M059J (cell line): ENCODE measurements at regions not wholly inside any gene's neighbourhood (a gene's known extent, or its start where the extent isn't known, plus 50 kb on each side); places are given as distances from the start of the nearest gene placed in this dataset.
A peak's percentile ranks its signal among the peaks of the same experiment; 100 is the strongest.
"Not testable (repeated sequence)": the region's sequence is repeated elsewhere in the genome, so short reads cannot be mapped to it uniquely, and the experiment has no call there.

Source experiments
- DNase-seq: peaks from one replicate; pipeline ENCODE4 v3.0.0-alpha.2; 2012; ENCODE audit warnings: low read depth

DNA sequence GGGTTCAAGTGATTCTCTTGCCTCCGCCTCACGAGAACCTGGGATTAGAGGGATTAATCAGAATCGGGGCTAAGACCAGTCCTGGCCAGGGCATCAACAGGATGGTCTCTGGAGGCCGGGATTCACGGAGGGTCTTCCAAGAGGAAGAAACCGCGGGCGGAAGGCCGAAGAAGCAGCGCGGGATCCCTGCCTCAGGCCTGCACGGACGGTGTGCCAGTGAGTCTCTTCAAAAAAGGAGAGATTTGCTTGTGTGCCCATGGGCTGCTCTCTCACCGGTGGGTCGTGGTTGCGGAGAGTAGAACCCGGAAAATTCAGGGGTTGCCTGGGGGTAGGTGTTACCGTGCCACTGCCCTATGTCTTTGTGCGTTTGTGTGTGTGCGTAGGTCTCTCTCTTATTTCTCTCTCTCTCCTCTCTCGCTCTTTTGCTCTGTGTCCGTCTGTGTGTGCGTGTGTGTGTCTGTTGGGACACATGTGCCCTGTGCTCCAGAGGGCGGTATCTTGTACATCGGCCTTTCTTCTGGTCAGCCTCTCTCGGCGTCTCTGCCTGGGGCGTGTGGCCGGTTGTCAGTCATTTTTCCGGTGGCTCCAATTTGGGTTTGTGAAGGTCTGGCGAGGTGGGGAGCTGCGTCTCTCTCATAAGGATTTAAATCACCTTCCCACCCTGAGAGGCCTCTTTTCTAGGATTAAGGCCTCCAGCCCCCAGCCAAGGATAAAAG is 613.2 kb downstream of the KCNJ18 start:
- DNase-seq, result no peak

DNA sequence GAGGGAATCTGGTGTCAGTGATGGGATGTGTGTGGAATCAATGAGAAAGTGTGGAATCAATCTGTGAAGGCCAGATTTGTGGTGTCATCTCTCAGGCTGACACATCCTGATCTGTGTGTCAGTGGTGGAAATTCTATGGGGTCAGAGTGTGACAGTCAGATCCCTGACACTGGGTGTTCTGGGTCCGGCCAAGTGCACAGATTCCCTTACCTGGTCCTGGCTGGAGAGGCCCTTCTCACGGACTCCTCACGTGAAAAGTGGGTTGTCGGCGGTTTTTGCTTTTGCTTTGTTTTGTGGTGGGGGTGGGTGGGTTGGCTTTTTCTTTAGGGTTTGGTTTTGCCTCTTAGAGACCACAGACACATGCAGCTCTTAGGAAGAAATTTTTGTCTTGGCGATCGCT is 618.0 kb downstream of the KCNJ18 start:
- not testable (repeated sequence) for DNase-seq

- peak; percentile 15 for DNase-seq
Measured at GRCh38 chr17:22310717-22311686, 618.7 kb downstream of the KCNJ18 start.

- not testable (repeated sequence) for DNase-seq
Measured at GRCh38 chr17:22321001-22321400, 628.7 kb downstream of the KCNJ18 start.

- DNase-seq, result peak; percentile 2
Measured at GRCh38 chr17:22322893-22323550, 630.7 kb downstream of the KCNJ18 start.

DNA sequence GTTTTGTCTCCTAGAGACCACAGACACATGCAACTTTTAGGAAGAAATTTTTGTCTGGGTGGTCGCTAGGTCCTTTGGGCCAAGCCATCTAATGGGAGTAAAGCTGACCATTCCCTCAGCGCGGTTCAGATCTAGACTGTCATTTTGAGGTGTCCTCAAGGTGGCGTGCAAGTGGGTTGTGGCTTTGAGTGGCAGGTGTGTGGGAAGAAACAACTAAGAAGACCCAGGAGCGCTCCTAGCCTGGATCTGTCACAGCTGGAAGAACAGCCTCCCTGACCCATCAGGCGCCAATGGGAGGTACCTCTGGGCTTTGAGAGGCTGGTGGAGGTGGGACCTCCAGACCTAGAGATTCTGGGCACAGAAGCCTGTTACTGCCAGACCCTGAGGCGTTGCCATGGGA is 645.1 kb downstream of the KCNJ18 start:
- DNase-seq, result no peak

GRCh38 chr17:22356603-22357002 is 664.3 kb downstream of the KCNJ18 start:
- not testable (repeated sequence) for DNase-seq

GRCh38 chr17:22370988-22371387 is 678.7 kb downstream of the KCNJ18 start:
- DNase-seq, result not testable (repeated sequence)

GRCh38 chr17:22373911-22374310 is 681.6 kb downstream of the KCNJ18 start:
- no peak for DNase-seq

DNA sequence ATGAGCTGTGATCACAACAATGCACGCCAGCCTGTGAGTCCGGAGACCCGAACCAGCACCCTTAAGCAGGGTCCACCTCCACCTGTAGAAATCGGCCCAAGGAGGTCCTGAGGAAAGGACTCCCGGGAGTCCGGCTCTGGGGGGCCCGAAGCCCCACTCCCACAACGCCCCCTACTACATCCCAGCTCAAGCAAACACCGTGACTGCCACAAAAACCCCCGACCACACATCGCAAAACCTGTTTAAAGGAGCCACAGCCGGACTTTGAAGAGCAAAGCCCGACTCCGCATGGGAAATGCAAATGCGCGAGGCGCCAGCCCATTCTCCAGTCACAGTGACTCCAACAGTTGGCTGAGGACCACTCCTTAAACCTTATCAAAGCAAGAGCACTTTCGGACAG is 682.4 kb downstream of the KCNJ18 start:
- DNase-seq, result no peak

GRCh38 chr17:22376747-22377146 is 684.4 kb downstream of the KCNJ18 start:
- not testable (repeated sequence) for DNase-seq

DNA sequence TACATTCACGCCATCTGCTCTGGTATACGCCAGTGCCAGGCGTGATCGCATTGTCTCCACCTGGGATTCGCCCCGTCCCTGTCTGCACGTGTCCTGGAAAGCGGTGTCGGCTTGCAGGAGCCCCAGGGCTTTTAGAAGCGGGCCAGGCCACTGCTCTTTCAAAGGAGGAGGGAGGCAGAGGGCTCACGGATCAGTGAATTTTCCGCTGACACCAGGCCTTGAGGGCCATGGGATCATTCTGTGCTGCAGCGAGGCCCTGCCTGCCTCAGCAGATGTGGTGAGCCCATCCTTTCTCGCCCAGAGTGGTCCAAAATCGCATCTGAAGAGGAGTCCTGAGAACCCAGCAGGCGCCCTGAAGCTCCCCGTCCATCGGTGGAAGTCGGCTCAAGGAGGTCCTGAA is 686.4 kb downstream of the KCNJ18 start:
- not testable (repeated sequence) for DNase-seq

DNA sequence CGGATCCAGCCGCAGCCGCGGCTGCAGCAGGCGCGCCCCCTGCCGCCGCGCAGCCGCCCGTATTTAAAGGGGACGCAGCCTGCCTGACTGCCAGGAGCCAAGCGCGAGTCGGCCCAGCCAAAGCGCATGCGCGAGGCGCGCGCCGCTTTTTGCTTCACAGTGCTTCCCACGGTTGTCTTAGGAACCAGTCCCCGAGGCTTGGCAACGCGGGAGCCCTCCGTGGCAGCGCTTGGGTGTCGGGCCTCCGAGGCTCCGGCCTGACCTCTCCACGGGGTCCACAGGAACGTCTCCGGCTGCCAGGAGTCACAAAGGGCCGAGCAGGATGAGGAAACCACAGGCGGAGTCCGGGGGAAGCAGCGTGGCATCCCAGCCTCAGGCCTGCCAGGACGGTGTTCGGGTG is 689.3 kb downstream of the KCNJ18 start:
- DNase-seq, result not testable (repeated sequence)

GRCh38 chr17:22383772-22384460 is 691.6 kb downstream of the KCNJ18 start:
- not testable (repeated sequence) for DNase-seq

GRCh38 chr17:22384461-22384800 is 692.1 kb downstream of the KCNJ18 start:
- DNase-seq, result not testable (repeated sequence)

DNA sequence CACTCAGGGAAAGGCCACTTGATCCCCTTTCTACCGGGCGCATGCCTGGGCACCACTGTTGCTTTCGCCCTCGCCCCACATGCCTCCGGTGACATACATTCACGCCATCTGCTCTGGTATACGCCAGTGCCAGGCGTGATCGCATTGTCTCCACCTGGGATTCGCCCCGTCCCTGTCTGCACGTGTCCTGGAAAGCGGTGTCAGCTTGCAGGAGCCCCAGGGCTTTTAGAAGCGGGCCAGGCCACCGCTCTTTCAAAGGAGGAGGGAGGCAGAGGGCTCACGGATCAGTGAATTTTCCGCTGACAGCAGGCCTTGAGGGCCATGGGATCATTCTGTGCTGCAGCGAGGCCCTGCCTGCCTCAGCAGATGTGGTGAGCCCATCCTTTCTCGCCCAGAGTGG is 706.1 kb downstream of the KCNJ18 start:
- DNase-seq, result not testable (repeated sequence)

DNA sequence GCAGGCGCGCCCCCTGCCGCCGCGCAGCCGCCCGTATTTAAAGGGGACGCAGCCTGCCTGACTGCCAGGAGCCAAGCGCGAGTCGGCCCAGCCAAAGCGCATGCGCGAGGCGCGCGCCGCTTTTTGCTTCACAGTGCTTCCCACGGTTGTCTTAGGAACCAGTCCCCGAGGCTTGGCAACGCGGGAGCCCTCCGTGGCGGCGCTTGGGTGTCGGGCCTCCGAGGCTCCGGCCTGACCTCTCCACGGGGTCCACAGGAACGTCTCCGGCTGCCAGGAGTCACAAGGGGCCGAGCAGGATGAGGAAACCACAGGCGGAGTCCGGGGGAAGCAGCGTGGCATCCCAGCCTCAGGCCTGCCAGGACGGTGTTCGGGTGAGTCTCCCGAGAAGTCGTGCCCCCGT is 706.7 kb downstream of the KCNJ18 start:
- not testable (repeated sequence) for DNase-seq

DNA sequence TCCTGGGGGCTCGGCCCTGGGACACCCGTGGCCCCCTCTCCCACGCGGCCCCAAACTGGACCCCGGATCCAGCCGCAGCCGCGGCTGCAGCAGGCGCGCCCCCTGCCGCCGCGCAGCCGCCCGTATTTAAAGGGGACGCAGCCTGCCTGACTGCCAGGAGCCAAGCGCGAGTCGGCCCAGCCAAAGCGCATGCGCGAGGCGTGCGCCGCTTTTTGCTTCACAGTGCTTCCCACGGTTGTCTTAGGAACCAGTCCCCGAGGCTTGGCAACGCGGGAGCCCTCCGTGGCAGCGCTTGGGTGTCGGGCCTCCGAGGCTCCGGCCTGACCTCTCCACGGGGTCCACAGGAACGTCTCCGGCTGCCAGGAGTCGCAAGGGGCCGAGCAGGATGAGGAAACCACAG is 712.8 kb downstream of the KCNJ18 start:
- DNase-seq, result not testable (repeated sequence)

DNA sequence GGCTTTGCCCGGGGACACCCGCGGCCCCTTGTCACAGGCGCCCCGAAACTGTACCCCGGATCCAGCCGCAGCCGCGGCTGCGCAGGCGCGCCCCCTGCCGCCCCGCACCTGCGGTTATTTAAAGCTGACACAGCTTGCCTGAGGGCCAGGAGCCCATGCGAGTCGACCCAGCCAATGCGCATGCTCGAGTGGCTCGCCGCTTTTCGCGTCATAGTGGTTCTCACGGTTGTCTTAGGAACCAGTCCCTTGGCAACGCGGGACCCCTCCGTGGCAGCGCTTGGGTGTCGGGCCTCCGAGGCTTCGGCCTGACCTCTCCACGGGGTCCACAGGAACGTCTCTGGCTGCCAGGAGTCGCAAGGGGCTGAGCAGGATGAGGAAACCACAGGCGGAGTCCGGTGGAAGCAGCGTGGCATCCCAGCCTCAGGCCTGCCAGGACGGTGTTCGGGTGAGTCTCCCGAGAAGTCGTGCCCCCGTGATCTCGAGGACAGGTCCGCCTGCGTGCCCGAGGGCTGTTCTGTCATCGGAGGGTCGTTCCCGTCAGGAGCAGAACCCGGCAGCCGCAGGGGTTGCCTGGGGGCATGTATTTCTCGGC is 716.9 kb downstream of the KCNJ18 start:
- no peak for DNase-seq

GRCh38 chr17:22410136-22410535 is 717.8 kb downstream of the KCNJ18 start:
- no peak for DNase-seq

- no peak for DNase-seq
Measured at GRCh38 chr17:22411185-22411784, 719.0 kb downstream of the KCNJ18 start.
